H9 (cell line): ENCODE measurements at regions not wholly inside any gene's neighbourhood (a gene's known extent, or its start where the extent isn't known, plus 50 kb on each side); places are given as distances from the start of the nearest gene placed in this dataset.

Experiments used
- DNase-seq: peaks from one replicate; pipeline ENCODE4 v3.0.0-alpha.2; 2017
- H2AFZ ChIP-seq: one replicate; pipeline ENCODE4 v1.6.1; 2013; ENCODE audit warnings: mild to moderate bottlenecking, low read length, control low read depth, moderate library complexity
- H2AK5ac ChIP-seq: 2 replicates; pipeline ENCODE4 v1.6.1; 2013; ENCODE audit warnings: low read length, control low read depth, mixed read lengths; ENCODE audit not compliant: insufficient read length
- H2BK120ac ChIP-seq: one replicate; pipeline ENCODE4 v1.6.1; 2013; ENCODE audit warnings: low read depth, mild to moderate bottlenecking, low read length, control low read depth, inconsistent platforms; ENCODE audit not compliant: poor library complexity, severe bottlenecking
- H2BK12ac ChIP-seq: 2 replicates; pipeline ENCODE4 v1.6.1; 2013; ENCODE audit warnings: low read length, control low read depth, mixed read lengths, low read depth; ENCODE audit not compliant: insufficient read length
- H2BK15ac ChIP-seq: 2 replicates; pipeline ENCODE4 v1.6.1; 2013; ENCODE audit warnings: low read depth, low read length, control low read depth
- H2BK20ac ChIP-seq: one replicate; pipeline ENCODE4 v1.6.1; 2013; ENCODE audit warnings: low read depth, mild to moderate bottlenecking, low read length, control low read depth, inconsistent platforms; ENCODE audit not compliant: poor library complexity, severe bottlenecking
- H2BK5ac ChIP-seq: 2 replicates; pipeline ENCODE4 v1.6.1; 2013; ENCODE audit warnings: low read length, control low read depth, mixed read lengths; ENCODE audit not compliant: insufficient read length
- H3K14ac ChIP-seq: 2 replicates; pipeline ENCODE4 v1.6.1; 2013; ENCODE audit warnings: low read length, control low read depth; ENCODE audit not compliant: insufficient read depth
- H3K18ac ChIP-seq: 2 replicates; pipeline ENCODE4 v1.6.1; 2013; ENCODE audit warnings: low read depth, mild to moderate bottlenecking, mixed read lengths, low read length, control low read depth; ENCODE audit not compliant: insufficient read length
- H3K23ac ChIP-seq: 2 replicates; pipeline ENCODE4 v1.6.1; 2013; ENCODE audit warnings: low read length, control low read depth, mixed read lengths, low read depth; ENCODE audit not compliant: insufficient read length
- H3K23me2 ChIP-seq: 2 replicates; pipeline ENCODE4 v1.6.1; 2013; ENCODE audit warnings: low read depth, mild to moderate bottlenecking, mixed read lengths, low read length, control low read depth; ENCODE audit not compliant: insufficient read length, poor library complexity, severe bottlenecking
- H3K27ac ChIP-seq: 2 replicates; pipeline ENCODE4 v1.5.1; 2013; ENCODE audit warnings: low read length, control low read depth, mixed read lengths, low read depth; ENCODE audit not compliant: insufficient read length
- H3K27me3 ChIP-seq: 2 replicates; pipeline ENCODE4 v1.6.1; 2013; ENCODE audit warnings: low read length, control low read depth, inconsistent platforms; ENCODE audit not compliant: insufficient read depth
- H3K4ac ChIP-seq: 2 replicates; pipeline ENCODE4 v1.6.1; 2013; ENCODE audit warnings: low read depth, mild to moderate bottlenecking, control low read depth, inconsistent platforms, low read length, moderate library complexity
- H3K4me1 ChIP-seq: 2 replicates; pipeline ENCODE4 v1.6.1; 2013; ENCODE audit warnings: low read length, control low read depth, inconsistent platforms; ENCODE audit not compliant: insufficient read depth
- H3K4me2 ChIP-seq: 2 replicates; pipeline ENCODE4 v1.6.1; 2013; ENCODE audit warnings: low read length, control low read depth, mixed read lengths; ENCODE audit not compliant: insufficient read length, insufficient read depth
- H3K56ac ChIP-seq: 2 replicates; pipeline ENCODE4 v1.6.1; 2013; ENCODE audit warnings: low read depth, mild to moderate bottlenecking, mixed read lengths, low read length, control low read depth; ENCODE audit not compliant: insufficient read length
- H3K79me1 ChIP-seq: 2 replicates; pipeline ENCODE4 v1.6.1; 2013; ENCODE audit warnings: low read depth, mild to moderate bottlenecking, moderate library complexity, low read length, control low read depth, inconsistent platforms; ENCODE audit not compliant: insufficient read depth, poor library complexity, severe bottlenecking
- H3K79me2 ChIP-seq: 2 replicates; pipeline ENCODE4 v1.6.1; 2013; ENCODE audit warnings: low read length, control low read depth, inconsistent platforms; ENCODE audit not compliant: insufficient read depth
- H3K9ac ChIP-seq: 2 replicates; pipeline ENCODE4 v1.6.1; 2013; ENCODE audit warnings: low read length, control low read depth, mixed read lengths; ENCODE audit not compliant: insufficient read length; ENCODE audit errors: extremely low read depth
- H3K9me3 ChIP-seq: one replicate; pipeline ENCODE4 v1.6.1; 2013; ENCODE audit warnings: low read depth, low read length, inconsistent platforms; ENCODE audit not compliant: control insufficient read depth
- H3T11ph ChIP-seq: one replicate; pipeline ENCODE4 v1.6.1; 2013; ENCODE audit warnings: mild to moderate bottlenecking, low read length, control low read depth, inconsistent platforms
- H4K20me1 ChIP-seq: one replicate; pipeline ENCODE4 v1.6.1; 2013; ENCODE audit not compliant: control insufficient read depth, insufficient read length, insufficient read depth
- H4K5ac ChIP-seq: 2 replicates; pipeline ENCODE4 v1.6.1; 2013; ENCODE audit warnings: low read depth, mild to moderate bottlenecking, mixed read lengths, low read length, control low read depth; ENCODE audit not compliant: insufficient read length
- H4K8ac ChIP-seq: replicated peaks from 2 replicates; pipeline ENCODE4 v1.6.1; 2013; ENCODE audit warnings: low read length, control low read depth, mixed read lengths, low read depth; ENCODE audit not compliant: insufficient read length
- H4K91ac ChIP-seq: 2 replicates; pipeline ENCODE4 v1.6.1; 2013; ENCODE audit warnings: low read depth, mild to moderate bottlenecking, moderate library complexity, mixed read lengths, low read length, control low read depth; ENCODE audit not compliant: insufficient read length
- H3K27ac Mint-ChIP-seq, 3 experiments: 2 replicates in 2 of 3; 3 replicates in 1 of 3; pipeline ENCODE4 v1.8.0; 2020 to 2021; ENCODE audit warnings: mixed read lengths in 3 of 3, mild to moderate bottlenecking in 1 of 3, moderate library complexity in 1 of 3
- H3K27me3 Mint-ChIP-seq: 2 replicates; pipeline ENCODE4 v1.8.0; 2021; ENCODE audit warnings: low read depth, mild to moderate bottlenecking, moderate library complexity, mixed read lengths
- H3K36me3 Mint-ChIP-seq, 3 experiments: 2 replicates in 2 of 3; 3 replicates in 1 of 3; pipeline ENCODE4 v1.8.0; 2020 to 2021; ENCODE audit warnings: low read depth in 3 of 3, mixed read lengths in 3 of 3; ENCODE audit not compliant: insufficient read depth in 1 of 3
- H3K4me1 Mint-ChIP-seq, 2 experiments: 2 replicates each; pipeline ENCODE4 v1.8.0; 2020; ENCODE audit warnings: mixed read lengths in 2 of 2
- H3K4me3 Mint-ChIP-seq, 2 experiments: 2 replicates in 1 of 2; 3 replicates in 1 of 2; pipeline ENCODE4 v1.8.0; 2020 to 2021; ENCODE audit warnings: mild to moderate bottlenecking in 2 of 2, mixed read lengths in 2 of 2, moderate library complexity in 1 of 2
- H3K9me3 Mint-ChIP-seq, 2 experiments: 2 replicates in 1 of 2; 3 replicates in 1 of 2; pipeline ENCODE4 v1.8.0; 2020; ENCODE audit warnings: mild to moderate bottlenecking in 2 of 2, mixed read lengths in 2 of 2, moderate library complexity in 1 of 2
- WGBS: extraction: QIAGEN DNeasy Blood & Tissue Kit; methylation state at CpG from one replicate; pipeline ENCODE4 v1.1.7; 2013; ENCODE audit warnings: missing lambda C conversion rate, low lambda C conversion rate, mixed read lengths; ENCODE audit not compliant: insufficient read length; ENCODE audit errors: extremely low coverage; 5-methylcytosine and 5-hydroxymethylcytosine counted together
- TF ChIP-seq, protein P1 (sequence below): fragments of 200-600 bp; sonication (generic); conservative IDR thresholded peaks from 3 replicates; pipeline ENCODE4 v1.8.0; 2021; ENCODE audit warnings: antibody characterized with exemption, mild to moderate bottlenecking

DNA sequence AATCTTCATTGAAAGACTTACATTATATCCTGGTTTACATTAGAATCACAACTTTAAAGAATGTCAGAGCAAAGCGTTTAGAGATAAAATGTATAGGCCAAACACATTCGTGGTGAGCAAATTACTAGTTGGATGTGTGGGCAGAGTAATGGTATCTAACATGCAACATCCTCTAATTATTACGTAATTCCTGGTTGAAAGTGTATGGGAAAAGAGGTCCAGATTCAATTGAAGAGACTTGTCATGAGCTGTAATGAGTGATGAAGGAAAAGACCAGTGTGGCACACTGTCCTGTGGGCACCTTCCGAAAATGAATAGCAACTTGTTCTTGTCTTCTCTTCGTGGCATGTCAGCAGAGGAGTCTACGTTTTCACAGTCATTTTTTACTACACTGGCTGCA lies 192.8 kb downstream of the LRIG3 start:
- H4K8ac ChIP-seq: no peak overlapping the region
- no peak overlapping the region for H3K4me3 Mint-ChIP-seq
- H3K56ac ChIP-seq: no peak overlapping the region
- no peak overlapping the region for H2BK12ac ChIP-seq
- no peaks in the 10 kb centered on the region for H3K23me2 ChIP-seq
- H3K27me3 Mint-ChIP-seq: no peaks in the 10 kb centered on the region
- no peaks in the 10 kb centered on the region for H3K4me1 ChIP-seq
- TF ChIP-seq, protein P1, sequence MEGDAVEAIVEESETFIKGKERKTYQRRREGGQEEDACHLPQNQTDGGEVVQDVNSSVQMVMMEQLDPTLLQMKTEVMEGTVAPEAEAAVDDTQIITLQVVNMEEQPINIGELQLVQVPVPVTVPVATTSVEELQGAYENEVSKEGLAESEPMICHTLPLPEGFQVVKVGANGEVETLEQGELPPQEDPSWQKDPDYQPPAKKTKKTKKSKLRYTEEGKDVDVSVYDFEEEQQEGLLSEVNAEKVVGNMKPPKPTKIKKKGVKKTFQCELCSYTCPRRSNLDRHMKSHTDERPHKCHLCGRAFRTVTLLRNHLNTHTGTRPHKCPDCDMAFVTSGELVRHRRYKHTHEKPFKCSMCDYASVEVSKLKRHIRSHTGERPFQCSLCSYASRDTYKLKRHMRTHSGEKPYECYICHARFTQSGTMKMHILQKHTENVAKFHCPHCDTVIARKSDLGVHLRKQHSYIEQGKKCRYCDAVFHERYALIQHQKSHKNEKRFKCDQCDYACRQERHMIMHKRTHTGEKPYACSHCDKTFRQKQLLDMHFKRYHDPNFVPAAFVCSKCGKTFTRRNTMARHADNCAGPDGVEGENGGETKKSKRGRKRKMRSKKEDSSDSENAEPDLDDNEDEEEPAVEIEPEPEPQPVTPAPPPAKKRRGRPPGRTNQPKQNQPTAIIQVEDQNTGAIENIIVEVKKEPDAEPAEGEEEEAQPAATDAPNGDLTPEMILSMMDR: no peak
- no peak overlapping the region for H3K18ac ChIP-seq
- no peak overlapping the region for H2AFZ ChIP-seq
- no peaks in the 10 kb centered on the region for H4K20me1 ChIP-seq
- no peak overlapping the region for H2BK20ac ChIP-seq
- H3K4ac ChIP-seq: no peak overlapping the region
- H3K23ac ChIP-seq: no peak overlapping the region
- no peak overlapping the region for H4K91ac ChIP-seq
- no peaks in the 10 kb centered on the region for H3K36me3 Mint-ChIP-seq
- H3K27ac ChIP-seq: no peak overlapping the region
- H3K9me3 ChIP-seq: no peaks in the 10 kb centered on the region
- H3K9me3 Mint-ChIP-seq: no peaks in the 10 kb centered on the region
- no peak overlapping the region for H3K14ac ChIP-seq
- H3K9ac ChIP-seq: no peak overlapping the region
- no peak overlapping the region for H2AK5ac ChIP-seq
- no peak for DNase-seq
- no peak overlapping the region for H3T11ph ChIP-seq
- H2BK15ac ChIP-seq: no peak overlapping the region
- no peak overlapping the region for H4K5ac ChIP-seq
- H2BK120ac ChIP-seq: no peak overlapping the region
- no peak overlapping the region for H2BK5ac ChIP-seq
- H3K79me2 ChIP-seq: no peaks in the 10 kb centered on the region
- no peak overlapping the region for H3K27ac Mint-ChIP-seq
- H3K4me1 Mint-ChIP-seq: peaks cover 5 to 7% of the 10 kb centered on the region in 2 experiments; a peak in 3 of 4 replicates
- WGBS: no CpG with 5 or more reads among the region's 6 CpGs
- no peak overlapping the region for H3K4me2 ChIP-seq
- H3K79me1 ChIP-seq: no peaks in the 10 kb centered on the region
- H3K27me3 ChIP-seq: no peaks in the 10 kb centered on the region
